SH-SY5Y (cell line): ENCODE measurements at regions not wholly inside any gene's neighbourhood (a gene's known extent, or its start where the extent isn't known, plus 50 kb on each side); places are given as distances from the start of the nearest gene placed in this dataset.

Experiments used
- GATA2 ChIP-seq: IDR thresholded peaks from 2 replicates; pipeline ENCODE4 v1.6.1; 2011; ENCODE audit warnings: mild to moderate bottlenecking, low read depth, low read length
- GATA3 ChIP-seq: IDR thresholded peaks from 2 replicates; pipeline ENCODE4 v1.6.1; 2011; ENCODE audit warnings: low read depth, mild to moderate bottlenecking, low read length, moderate library complexity

- TF ChIP-seq GATA2 (no peak), GATA3 (no peak)
These were observed 930.4 kb upstream of the CDH8 start for GRCh38 chr16:62966626-62967025.
